Stimulated activated CD4-positive, alpha-beta T cell treated with anti-CD3 and anti-CD28 coated beads, Interleukin-12 subunit alpha, Interleukin-12 subunit beta, amount 100 ng/mL, for 24 hours (primary cell): ENCODE measurements at regions not wholly inside any gene's neighbourhood (a gene's known extent, or its start where the extent isn't known, plus 50 kb on each side); places are given as distances from the start of the nearest gene placed in this dataset.
"Not testable (repeated sequence)": the region's sequence is repeated elsewhere in the genome, so short reads cannot be mapped to it uniquely, and the experiment has no call there.

ENCODE experiments used
- DNase-seq, 2 experiments: peaks; one replicate each; pipeline ENCODE4 v3.0.0-alpha.2; 2020; ENCODE audit warnings: low read depth in 2 of 2

DNA sequence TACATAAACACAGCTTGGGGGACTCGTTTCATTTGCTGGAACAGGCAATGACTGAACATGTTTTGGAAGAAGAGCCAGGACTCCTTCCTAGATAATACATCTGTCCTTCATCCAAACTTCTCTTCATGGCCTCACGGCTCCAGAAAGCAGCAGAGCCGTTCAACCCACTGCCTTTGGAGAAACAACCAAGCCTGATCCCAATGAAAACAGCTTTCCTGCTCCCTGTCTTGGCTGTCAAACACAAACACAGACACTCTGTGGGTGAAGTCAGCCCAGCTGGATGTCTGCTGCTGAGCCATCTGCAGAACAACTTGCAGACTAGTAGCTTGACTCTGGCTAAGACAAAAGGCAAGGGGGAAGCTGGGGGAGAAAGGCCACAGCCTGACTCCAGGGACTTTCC, 345.1 kb upstream of the PSMD7 start:
- DNase-seq = no peak

DNA sequence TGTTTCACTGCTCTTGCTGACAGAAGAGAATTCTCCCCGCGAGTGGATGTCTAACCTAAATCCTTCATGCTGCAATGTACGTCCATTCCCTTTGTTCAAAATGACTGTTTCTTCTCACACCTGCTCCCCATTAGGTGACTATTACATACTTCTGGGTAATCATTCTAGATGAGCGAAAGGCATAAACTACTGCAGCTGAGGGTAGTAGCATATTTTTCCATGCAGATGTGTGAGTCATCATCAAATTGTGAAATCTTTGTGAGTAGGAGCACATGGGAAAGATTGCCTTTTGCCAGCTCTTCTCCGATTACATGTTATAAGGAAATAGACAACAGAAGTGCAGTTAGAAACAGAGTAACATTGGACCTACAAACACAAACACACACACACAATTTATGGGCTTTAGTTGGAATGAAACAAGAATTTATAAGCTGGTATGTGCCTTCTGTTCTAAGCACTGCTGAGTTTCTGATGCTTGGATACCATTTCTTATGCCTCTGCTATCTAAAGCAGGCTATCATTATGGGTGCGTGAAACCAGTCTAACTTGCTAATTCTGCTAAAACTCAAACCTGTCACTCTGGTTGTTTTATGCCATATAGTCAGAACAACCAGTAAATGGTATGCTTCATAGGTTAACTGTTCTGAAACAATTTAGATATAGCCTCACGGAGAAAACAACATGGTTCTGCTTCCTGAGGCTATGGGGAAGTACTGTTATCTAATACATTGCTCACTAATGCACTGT, 346.9 kb upstream of the PSMD7 start:
- DNase-seq = no peak

DNA sequence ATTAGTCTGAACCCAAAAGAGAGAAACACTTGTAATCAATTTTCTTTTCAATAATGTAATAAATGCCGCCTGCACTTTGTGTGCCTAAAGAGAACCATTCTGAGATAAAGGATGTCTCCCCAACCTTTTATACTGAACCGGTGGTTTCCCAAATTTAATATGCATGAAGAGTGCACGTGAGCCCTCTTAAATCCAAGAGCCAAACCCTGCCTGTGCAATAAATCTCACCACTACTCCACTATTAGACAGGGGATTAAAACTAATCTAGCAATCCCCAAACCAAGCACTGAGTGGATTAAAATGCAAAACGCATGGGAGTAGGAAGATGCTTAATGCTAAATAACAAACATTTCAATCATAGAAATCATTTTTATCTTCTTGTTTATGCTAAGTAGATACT, 351.0 kb upstream of the PSMD7 start:
- DNase-seq = no peak

DNA sequence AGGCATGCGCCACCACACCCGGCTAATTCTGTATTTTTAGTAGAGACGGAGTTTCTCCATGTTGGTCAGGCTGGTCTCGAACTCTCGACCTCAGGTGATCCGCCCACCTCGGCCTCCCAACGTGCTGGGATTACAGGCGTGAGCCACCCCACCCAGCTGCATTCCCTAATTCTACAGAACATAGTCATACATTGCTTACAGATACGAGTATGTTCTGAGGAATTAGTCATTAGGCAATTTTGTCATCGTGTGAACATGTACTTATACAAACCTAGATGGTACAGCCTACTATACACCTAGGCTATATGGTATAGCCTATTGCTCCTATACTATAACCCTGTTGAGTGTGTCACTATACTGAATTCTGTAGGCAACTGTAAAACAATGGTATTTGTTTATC, 353.4 kb upstream of the PSMD7 start:
- not testable (repeated sequence) for DNase-seq

DNA sequence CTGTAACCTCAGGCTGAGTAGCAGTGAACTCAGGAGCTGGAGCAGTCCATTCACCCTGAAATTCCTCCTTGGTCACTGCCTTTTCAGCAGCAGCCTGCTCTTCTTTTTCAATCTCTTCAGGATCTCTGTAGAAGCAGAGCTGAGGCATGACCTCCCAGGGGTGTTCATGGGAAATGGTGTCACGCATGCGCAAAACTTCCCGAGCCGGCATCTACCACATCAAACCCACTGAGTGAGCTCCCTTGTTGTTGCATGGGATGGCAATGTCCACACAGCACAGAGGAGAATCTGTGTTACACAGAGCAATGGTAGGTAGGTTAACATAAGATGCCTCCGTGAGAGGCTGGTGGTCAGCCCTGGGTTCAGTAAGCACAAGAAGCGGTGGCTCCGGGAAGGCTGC, 355.8 kb upstream of the PSMD7 start:
- DNase-seq = not testable (repeated sequence)

DNA sequence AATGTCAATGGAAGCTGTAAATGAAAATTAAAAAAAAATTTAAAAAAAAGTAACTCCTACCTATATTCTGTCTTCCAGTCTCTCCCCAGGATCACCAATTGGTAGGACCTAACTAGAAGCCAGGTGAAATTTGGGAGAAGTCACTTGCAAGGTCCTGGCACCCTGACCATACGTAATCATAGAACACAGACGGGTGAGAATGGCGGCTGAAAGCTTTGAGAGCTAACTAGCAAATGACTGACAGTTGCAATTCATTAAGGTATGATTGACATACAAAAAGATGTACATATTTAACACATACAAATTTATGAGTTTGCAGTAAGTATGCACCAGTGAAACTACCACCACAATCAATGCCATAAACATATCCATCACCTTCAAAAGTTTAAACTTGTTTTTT, 372.7 kb upstream of the PSMD7 start:
- DNase-seq = no peak

DNA sequence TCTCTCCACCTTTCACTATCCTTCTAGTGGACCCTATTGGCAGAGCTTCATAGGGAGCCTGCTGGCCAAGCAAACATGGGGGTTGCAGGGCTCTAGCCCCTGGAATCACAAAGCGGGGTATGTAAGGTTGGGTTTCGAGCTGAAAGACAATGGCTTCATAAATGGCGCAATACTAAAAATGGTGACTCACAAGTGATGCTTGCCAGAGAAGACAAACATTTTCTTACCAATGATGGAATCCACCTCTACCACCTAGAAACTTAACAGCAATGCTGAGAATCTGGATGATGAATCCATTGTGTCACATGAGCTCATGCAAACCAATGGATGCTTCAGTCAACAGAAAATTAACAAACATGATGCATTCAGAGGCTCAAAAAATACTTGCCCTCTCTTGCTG, 375.3 kb upstream of the PSMD7 start:
- no peak for DNase-seq

DNA sequence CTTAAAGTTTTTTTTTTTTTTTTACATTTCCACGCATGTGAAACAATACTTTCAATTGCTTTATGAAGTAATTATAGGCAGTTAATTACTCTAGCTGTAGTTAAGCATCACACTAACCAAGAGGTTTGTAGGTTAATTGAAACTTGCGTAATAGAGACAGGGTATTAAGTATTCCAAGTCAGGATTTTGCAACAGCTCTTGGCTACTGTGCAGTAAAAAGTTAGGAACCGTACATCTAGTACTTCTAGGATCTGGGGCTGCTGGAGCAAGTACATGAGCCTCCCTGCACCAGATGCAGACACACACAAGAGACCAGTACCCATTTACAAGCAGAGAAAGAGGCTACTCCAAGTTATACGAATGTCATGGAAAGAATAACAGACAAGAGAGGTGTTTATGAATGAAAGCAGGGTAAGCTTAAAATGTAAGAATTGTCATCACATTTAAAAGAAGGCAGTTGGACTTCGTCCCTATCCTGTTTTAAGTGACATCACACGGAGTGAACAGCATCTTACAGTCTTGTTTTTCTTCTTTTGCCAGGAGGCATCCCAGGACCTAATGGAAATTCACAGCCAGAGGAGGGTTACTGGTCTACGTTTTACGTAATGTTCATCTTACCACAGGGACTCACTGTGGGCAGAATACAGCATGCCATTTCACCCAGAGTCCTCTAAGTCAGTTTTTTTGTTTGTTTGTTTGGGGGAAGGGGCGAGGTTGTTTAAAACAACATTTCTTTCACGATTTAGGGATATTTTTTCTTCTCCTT, 379.6 kb upstream of the PSMD7 start:
- no peak for DNase-seq

DNA sequence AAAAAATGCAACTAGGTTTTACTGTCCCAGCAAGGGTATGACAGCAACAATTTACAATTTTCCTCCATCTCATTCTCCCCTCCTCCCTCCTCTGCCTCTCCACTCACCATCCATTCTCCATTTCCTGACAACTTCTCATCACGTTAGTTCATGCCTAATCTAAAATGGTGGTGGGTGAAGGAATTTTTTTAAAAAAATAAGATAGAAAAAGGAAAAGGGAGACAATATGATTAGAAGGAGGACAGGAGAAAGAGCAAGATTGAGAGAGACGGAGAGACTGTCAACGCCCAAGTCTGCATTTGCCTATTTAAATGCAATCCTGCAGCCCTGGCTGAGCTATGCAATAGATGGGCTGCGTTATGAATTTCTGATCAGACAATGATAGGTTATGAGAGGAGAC, 380.7 kb upstream of the PSMD7 start:
- no peak for DNase-seq

DNA sequence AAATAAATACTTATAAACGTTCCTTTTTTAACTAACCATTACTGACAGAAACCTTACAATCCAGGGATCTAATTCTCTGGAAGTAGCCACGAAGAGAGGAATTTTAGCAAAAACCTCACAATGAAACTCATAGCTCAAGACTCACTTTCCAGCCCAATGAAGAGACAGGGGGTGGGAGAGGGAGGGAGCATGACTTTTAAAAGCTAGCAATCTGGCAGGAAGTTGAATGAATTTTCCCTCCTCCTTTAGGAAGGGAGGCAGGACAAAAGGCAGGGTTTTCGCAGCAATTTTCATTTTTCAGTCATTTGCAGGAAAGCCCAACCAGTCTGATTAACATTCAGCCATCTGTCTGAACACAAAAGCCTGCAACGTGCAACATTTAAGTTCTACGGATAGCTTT, 381.5 kb upstream of the PSMD7 start:
- DNase-seq = no peak

DNA sequence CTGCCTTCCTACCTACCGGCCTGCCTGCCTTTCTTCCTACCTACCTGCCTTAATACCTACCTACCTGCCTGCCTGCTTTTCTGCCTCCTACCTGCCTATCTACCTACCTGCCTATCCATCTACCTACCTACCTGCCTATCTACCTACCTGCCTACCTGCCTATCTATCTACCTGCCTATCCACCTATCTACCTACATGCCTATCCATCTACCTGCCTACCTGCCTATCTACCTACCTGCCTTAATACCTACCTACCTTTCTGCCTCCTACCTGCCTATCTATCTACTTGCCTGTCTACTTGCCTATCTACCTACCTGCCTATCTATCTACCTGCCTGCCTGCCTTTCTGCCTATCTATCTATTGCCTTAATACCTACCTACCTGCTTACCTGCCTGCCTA, 383.8 kb upstream of the PSMD7 start:
- DNase-seq = no peak

DNA sequence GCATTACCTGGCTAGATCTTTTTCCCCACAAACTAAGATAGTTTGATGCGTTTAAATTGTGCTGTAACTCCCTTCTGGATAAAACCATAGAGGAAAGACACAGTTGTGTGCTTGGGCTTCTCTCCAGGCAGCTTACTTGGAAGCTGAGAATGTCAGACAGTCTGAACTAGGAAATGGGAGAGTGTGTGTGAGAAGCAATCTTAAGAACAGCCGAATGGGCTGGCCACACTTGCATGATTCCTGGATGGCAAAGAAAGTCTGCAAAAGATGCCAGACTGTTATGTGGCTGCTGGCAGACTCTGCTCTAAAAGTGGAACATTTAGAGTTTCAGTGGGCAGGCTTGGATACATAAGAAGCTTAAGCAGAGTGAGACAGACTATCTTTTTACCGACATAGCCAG, 384.3 kb upstream of the PSMD7 start:
- DNase-seq = no peak

DNA sequence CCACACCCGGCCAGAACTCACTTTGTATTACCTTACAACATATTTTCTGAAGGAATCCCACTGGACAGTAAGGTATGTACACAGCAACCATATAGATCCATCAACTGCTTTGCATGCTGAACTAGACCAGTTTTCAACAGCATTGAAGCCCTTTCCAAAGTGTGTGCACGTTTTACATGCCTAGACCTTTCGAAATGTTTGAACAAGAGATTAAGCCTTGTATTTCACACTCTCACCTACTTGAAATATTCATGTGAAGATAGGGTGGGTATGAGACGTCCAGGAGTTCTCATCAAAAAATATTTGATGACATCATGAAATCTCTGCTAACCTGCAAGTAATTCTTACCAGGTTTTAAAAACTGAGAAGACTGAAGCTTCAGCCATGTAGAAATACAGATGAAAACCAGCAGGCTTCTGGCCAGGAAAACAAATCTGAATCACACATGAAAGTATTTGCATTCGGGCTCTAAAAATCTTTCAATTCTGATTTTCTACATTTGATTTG, 387.0 kb upstream of the PSMD7 start:
- DNase-seq = no peak

DNA sequence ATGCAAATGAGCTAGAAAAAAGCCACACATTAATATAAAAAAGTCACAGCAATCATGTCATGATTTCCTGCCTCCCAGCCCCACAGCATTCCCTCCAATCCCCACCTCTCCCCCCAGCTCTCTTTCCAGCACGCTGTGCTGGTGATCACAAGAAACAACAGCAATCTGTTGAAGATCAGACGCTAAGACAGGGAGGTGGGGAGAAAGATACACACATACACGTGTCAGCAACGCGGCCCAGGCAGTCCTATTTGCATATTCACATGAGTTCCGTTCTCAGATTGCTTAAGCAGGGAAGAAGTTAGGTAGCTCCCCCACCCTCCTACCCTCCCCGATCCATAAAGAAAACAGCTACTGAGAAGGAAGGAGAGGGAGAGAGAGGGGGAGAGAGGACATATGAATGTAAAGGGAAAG, 405.5 kb upstream of the PSMD7 start:
- no peak for DNase-seq

DNA sequence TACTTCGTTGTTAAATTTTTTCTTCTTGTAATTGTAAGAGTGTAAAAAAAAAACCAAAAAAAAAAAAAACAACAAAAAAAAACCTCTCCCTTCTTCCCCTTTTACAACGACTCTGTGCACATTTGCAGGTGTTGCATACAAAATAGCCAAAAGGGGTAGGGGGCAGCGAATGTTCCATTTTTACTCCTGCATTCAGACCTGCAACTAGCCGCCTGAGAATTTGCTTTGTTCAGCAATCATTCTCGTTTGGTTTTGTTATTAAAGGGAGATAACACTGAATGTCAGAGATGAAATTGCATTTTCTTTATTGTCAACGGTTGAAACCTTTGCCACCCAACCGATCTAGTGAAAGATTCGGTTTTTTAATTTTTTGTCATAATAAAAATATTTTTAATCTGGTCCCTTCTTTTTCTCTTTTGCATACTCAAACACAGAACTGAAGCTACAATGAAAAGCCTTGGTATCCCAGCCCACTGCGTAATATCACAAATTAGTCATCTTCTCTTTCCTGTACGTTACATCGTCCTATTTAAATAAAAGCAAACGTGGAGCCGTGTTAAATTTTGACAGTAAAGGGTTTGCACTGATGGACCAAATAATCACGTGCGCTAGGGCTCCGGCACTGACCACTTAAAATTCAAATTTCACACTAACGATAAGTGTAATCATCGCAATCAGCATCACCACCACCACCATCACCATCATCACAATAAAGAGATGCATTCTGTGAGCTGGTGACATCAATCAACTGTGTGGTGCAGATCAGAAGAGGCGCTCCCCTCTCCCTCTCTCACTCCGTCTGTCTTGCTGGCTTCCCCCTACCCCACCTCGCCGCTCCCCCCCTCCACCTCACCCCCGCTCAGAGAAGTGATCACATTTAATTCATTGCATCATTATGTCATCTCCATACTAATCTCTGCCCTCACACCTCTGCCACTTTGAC, 406.2 kb upstream of the PSMD7 start:
- no peak for DNase-seq

DNA sequence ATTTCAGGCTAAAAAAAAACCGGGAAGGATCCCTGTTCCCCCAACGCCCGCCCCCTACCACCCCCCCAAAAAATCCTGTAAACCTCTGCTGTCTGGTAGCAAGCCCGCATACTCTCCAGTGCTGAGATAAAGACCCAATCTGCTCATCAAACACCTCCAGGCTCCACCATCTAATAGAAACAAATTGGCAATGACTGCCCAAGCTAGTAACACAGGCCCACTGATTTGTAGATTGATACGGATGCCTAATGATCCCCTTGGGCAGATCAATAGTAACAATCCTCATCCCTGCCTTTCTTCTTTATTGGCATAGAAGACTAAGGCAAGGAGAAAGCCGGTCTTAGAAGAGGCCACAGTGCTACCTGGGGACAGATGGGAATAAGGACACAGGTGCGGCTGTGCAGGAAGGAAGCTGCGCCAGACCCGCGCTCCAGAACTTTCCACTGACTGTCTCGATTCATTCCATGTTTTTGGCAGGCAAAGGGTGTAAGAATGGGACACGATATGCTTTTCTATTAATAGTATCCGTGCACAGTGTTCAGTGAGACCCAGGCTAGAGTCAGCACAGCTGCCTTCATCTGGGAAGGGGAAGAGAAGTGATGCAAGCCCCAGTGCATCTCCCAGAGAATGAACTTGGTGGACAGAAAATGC, 407.6 kb upstream of the PSMD7 start:
- DNase-seq = no peak

DNA sequence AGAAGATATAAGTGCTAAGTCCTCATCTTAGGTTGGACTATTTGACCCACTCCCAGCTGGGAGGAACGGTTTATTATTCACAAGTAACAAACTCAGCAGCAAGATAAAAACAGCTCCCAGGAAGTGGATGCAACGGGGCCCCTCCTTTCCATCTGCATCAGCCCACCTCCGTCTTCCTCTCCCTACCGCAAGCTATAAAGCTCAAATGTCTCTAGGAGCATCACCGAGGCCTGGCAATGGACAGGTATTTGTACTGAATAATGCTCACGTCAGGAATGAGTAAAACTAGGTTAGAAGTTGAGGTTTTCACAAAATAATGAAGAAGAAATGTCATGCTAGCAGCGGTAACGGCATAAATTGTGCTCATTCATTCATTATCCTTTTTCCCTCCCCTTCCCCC, 408.7 kb upstream of the PSMD7 start:
- DNase-seq = no peak

DNA sequence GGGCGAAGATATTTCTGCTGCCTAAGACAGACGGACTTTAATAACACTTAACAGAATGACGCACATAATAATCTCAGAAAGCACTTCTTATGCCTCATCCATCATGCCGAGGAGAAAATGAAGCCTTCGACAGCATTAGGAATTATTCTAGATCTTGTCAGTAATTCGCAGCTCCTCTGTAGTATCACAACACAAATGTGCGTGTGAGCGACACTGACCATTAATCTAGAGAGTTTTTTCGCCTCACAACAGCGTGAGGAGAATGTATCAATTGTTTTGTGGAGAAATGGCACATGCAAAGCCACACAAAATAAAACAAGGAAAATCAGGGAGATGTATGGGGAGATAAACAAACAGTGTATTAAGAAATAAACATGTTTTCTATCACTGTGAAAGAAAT, 410.2 kb upstream of the PSMD7 start:
- DNase-seq = no peak

DNA sequence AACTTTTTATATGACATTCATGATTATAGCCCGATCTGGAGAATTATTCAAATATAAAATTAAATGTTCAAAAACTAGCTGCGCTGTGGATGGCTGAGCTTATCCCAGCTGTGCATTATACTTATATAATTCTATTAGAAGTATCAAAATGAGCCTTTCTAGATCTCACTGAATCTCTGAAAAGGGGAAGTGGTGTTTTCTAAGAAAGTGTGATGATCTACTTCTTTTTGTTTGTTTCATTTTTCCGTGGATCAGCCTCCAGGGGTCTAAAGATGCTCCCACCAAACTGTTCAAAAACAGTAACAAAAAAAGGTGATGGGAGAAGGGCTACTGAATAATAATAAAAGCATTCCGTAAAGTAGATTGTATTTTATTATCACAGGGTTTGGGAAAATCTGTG, 411.3 kb upstream of the PSMD7 start:
- no peak for DNase-seq

DNA sequence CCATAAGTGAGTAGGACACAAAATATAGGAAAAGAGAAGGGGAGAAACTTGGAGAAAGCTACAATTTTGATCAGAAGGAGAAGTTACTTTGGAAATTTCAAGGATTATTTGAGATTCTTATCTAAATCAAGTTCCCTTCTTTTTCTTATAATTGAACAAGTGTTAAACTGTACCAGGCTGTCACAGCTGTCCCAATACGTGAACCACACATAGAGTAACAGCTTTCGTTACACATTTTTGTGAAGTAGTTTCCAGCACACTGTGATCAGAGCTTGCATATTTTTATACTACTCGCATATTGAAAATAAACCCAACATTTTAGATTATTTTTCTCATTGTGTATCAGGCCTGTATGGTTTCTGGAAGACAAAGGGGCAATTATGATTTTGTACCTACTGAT, 412.8 kb upstream of the PSMD7 start:
- no peak for DNase-seq

DNA sequence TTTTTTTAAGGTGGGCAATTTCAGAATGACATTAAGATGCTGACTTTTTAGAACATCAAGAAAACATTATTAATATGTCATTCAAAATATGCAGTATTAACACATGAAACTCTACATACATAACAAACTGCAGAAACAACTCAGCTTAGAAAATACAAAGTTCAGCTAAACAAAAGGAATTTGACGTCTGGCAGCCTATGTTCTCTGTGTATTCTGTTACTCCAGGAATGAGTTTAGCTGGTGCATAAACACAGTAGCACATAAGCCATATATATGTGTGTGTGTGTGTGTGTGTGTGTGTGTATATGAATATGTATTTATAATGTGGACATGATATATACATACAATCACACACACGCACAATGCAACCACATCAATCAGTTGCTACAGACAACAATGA, 413.5 kb upstream of the PSMD7 start:
- DNase-seq = no peak

DNA sequence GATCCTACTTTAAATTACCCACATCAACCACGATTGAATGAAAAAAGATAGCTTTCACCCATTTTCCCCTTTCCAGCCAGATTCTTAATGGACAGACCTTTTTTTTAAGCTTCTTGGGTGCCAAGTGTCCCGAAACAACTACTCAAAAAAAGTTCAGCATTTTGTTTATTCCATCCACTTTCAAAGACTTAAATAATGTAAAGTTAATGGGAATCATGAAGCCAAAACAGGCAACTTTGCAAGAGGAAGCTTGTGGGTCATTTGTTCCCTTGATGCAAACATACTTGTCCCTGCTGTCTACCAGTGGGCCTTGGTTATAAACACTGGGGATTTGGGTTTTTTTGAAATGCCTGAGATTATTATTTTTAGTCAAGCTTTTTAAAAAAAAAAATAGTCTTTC, 414.0 kb upstream of the PSMD7 start:
- DNase-seq = no peak
